ENCODE measurements at regions not wholly inside any gene's neighbourhood (a gene's known extent, or its start where the extent isn't known, plus 50 kb on each side); places are given as distances from the start of the nearest gene placed in this dataset.

GRCh38 chr15:81987628-81988027, 58.2 kb downstream of the MEX3B start:
- no peak for DNase-seq (ENCODE audit: low read depth)

- no peak for DNase-seq (ENCODE audit: low read depth)
Measured at GRCh38 chr15:81983497-81983896, 62.3 kb downstream of the MEX3B start.

- DNase-seq (ENCODE audit: low read depth), result no peak
Measured at GRCh38 chr15:81982808-81983207, 63.0 kb downstream of the MEX3B start.

GRCh38 chr15:81981908-81982307, 63.9 kb downstream of the MEX3B start:
- DNase-seq (ENCODE audit: low read depth), result peak; percentile 51

- DNase-seq (ENCODE audit: low read depth), result no peak
Measured at GRCh38 chr15:81977464-81977863, 68.4 kb downstream of the MEX3B start.

GRCh38 chr15:81968691-81969090, 77.1 kb downstream of the MEX3B start:
- DNase-seq (ENCODE audit: low read depth), result peak; percentile 71

GRCh38 chr15:81966631-81967030, 79.2 kb downstream of the MEX3B start:
- DNase-seq (ENCODE audit: low read depth), result no peak

- no peak for DNase-seq (ENCODE audit: low read depth)
Measured at GRCh38 chr15:81962482-81962881, 83.3 kb downstream of the MEX3B start.

GRCh38 chr15:81959196-81959595, 86.6 kb downstream of the MEX3B start:
- no peak for DNase-seq (ENCODE audit: low read depth)

GRCh38 chr15:81957698-81958097, 88.1 kb downstream of the MEX3B start:
- DNase-seq (ENCODE audit: low read depth), result no peak

GRCh38 chr15:81955382-81956062, 90.3 kb downstream of the MEX3B start:
- DNase-seq (ENCODE audit: low read depth), result no peak

GRCh38 chr15:81954158-81954783, 91.5 kb downstream of the MEX3B start:
- DNase-seq (ENCODE audit: low read depth), result no peak

GRCh38 chr15:81950841-81951414, 94.9 kb downstream of the MEX3B start:
- DNase-seq (ENCODE audit: low read depth), result peak; percentile 23

- no peak for DNase-seq (ENCODE audit: low read depth)
Measured at GRCh38 chr15:81948751-81949150, 97.1 kb downstream of the MEX3B start.

GRCh38 chr15:81948222-81948621, 97.6 kb downstream of the MEX3B start:
- no peak for DNase-seq (ENCODE audit: low read depth)

GRCh38 chr15:81947548-81947947, 98.3 kb downstream of the MEX3B start:
- no peak for DNase-seq (ENCODE audit: low read depth)

GRCh38 chr15:81945014-81945615, 100.7 kb downstream of the MEX3B start:
- no peak for DNase-seq (ENCODE audit: low read depth)

GRCh38 chr15:81942655-81943195, 103.1 kb downstream of the MEX3B start:
- no peak for DNase-seq (ENCODE audit: low read depth)

GRCh38 chr15:81942157-81942556, 103.7 kb downstream of the MEX3B start:
- DNase-seq (ENCODE audit: low read depth), result no peak

GRCh38 chr15:81941479-81941878, 104.3 kb downstream of the MEX3B start:
- no peak for DNase-seq (ENCODE audit: low read depth)

- peak; percentile 68 for DNase-seq (ENCODE audit: low read depth)
Measured at GRCh38 chr15:81940467-81941451, 105.1 kb downstream of the MEX3B start.
